ENCODE measurements at regions not wholly inside any gene's neighbourhood (a gene's known extent, or its start where the extent isn't known, plus 50 kb on each side); places are given as distances from the start of the nearest gene placed in this dataset.
"Not testable (repeated sequence)": the region's sequence is repeated elsewhere in the genome, so short reads cannot be mapped to it uniquely, and the experiment has no call there.

DNA sequence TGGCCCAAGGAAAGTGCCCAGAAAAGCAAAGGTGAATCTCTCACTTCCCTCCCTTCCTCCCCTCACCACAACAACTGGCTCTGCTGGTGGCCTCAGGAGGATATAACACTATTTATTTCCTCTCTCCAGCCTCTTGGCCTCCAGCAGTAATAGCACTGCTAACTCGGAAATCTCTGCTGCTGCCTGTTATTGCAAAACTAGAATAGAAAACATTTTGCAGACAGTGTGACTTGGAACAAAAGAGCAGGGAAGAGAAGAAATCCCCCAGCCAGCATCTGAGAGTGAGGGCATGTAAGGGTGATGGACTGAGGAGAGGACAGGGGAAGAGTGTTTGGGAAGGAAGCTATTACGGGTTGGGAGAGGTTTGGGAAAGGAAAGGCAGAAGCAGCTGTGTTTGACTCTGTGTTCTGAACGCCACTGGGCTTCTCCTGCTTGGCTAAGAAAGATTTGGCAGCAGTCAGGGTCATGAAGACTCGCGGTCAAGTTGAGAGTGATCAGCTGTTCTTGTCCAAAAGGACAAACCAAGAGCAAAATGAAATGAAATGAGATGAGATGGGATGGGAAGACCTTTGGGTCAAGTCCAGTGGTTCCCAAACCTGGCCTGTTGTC is 81.0 kb upstream of the SNX9 start:
- CTCF ChIA-PET = interaction anchor here (2.0 kb wide), 1 partner anchor 15 kb away, joined by 7 read pairs; no protein-coding TSS in a partner anchor
- DNase-seq (ENCODE audit: extremely low spot score) = no peak
- TF ChIP-seq LEF1 (IDR thresholded peaks at IDR 0.05; ENCODE audit: borderline replicate concordance) (no peak), L3MBTL2 (conservative IDR thresholded peaks at IDR 0.05) (no peak), ZNF384 (IDR thresholded peaks at IDR 0.05) (no peak), TARDBP (IDR thresholded peaks at IDR 0.05) (no peak), PKNOX1 (IDR thresholded peaks at IDR 0.05) (no peak), BHLHE40 (IDR thresholded peaks at IDR 0.05; ENCODE audit: borderline replicate concordance) (no peak), FOXM1 (IDR thresholded peaks at IDR 0.05; ENCODE audit: borderline replicate concordance) (no peak), FOXK2 (IDR thresholded peaks at IDR 0.05) (no peak), NFRKB (IDR thresholded peaks at IDR 0.05) (no peak)
- POLR2A ChIA-PET = no interaction called here

GRCh38 chr6:157744102-157744601 is 78.9 kb upstream of the SNX9 start:
- ChIA-PET CTCF (no interaction called here), POLR2A (no interaction called here)
- no peak for TF ChIP-seq ELF4 (IDR thresholded peaks at IDR 0.05)
- no peak for TF ChIP-seq SUZ12 (IDR thresholded peaks at IDR 0.05)
- no peak for TF ChIP-seq LEF1 (IDR thresholded peaks at IDR 0.05; ENCODE audit: borderline replicate concordance)
- no peak for TF ChIP-seq PKNOX1 (IDR thresholded peaks at IDR 0.05)
- no peak for TF ChIP-seq ZNF384 (IDR thresholded peaks at IDR 0.05)
- no peak for TF ChIP-seq FOXM1 (IDR thresholded peaks at IDR 0.05; ENCODE audit: borderline replicate concordance)
- no peak for TF ChIP-seq FOXA1 (IDR thresholded peaks at IDR 0.05)
- TF ChIP-seq L3MBTL2 (conservative IDR thresholded peaks at IDR 0.05) = no peak
- no peak for DNase-seq (ENCODE audit: extremely low spot score)

GRCh38 chr6:157746897-157747296 is 76.1 kb upstream of the SNX9 start:
- POLR2A ChIA-PET = no interaction called here

DNA sequence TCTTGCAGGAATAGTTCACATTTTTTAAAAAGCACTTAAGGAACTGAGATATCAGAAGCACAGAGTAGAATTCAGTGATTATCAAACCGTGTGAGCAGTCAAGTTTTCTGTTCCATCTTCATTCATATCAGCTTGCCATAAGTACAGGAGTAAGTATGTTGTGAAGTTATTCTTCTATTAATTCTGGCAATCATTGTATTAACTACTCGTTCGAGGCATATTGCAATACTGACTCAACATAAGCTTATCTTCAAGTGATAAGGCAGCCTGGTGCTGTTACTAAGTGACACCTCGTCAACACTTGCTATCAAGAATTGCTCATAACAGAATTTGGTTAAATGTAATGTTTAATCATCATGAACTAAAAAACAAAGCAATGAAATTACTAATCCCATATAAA is 75.7 kb upstream of the SNX9 start:
- TF ChIP-seq FOXM1 (IDR thresholded peaks at IDR 0.05; ENCODE audit: borderline replicate concordance) = no peak
- TF ChIP-seq FOXK2 (IDR thresholded peaks at IDR 0.05) = no peak
- no peak for TF ChIP-seq SUZ12 (IDR thresholded peaks at IDR 0.05)
- TF ChIP-seq PKNOX1 (IDR thresholded peaks at IDR 0.05) = no peak
- TF ChIP-seq TARDBP (IDR thresholded peaks at IDR 0.05) = no peak
- TF ChIP-seq NFRKB (IDR thresholded peaks at IDR 0.05) = no peak
- TF ChIP-seq SP1 (IDR thresholded peaks at IDR 0.05) = no peak
- TF ChIP-seq ZNF384 (IDR thresholded peaks at IDR 0.05) = no peak
- no peak for TF ChIP-seq HDGF (IDR thresholded peaks at IDR 0.05; ENCODE audit: borderline replicate concordance)
- no peak for TF ChIP-seq CTBP1 (IDR thresholded peaks at IDR 0.05; ENCODE audit: borderline replicate concordance)
- no peak for TF ChIP-seq ELF4 (IDR thresholded peaks at IDR 0.05)
- no peak for TF ChIP-seq FOXA1 (IDR thresholded peaks at IDR 0.05)
- no peak for TF ChIP-seq LEF1 (IDR thresholded peaks at IDR 0.05; ENCODE audit: borderline replicate concordance)
- TF ChIP-seq BHLHE40 (IDR thresholded peaks at IDR 0.05; ENCODE audit: borderline replicate concordance) = no peak
- no peak for TF ChIP-seq L3MBTL2 (conservative IDR thresholded peaks at IDR 0.05)
- ChIA-PET CTCF (no interaction called here), POLR2A (no interaction called here)
- no peak for DNase-seq (ENCODE audit: extremely low spot score)

More at GRCh38 chr6:157746897-157747296, 76.1 kb upstream of the SNX9 start:
- DNase-seq (ENCODE audit: extremely low spot score) = no peak
- CTCF ChIA-PET = no interaction called here
- TF ChIP-seq NFRKB (IDR thresholded peaks at IDR 0.05) (no peak), PKNOX1 (IDR thresholded peaks at IDR 0.05) (no peak), ARNT (IDR thresholded peaks at IDR 0.05) (no peak), SUZ12 (IDR thresholded peaks at IDR 0.05) (no peak), ELF4 (IDR thresholded peaks at IDR 0.05) (no peak), HDGF (IDR thresholded peaks at IDR 0.05; ENCODE audit: borderline replicate concordance) (no peak), TARDBP (IDR thresholded peaks at IDR 0.05) (no peak), L3MBTL2 (conservative IDR thresholded peaks at IDR 0.05) (no peak), CTBP1 (IDR thresholded peaks at IDR 0.05; ENCODE audit: borderline replicate concordance) (no peak)

- POLR2A ChIA-PET = no interaction called here
- no peak for DNase-seq (ENCODE audit: extremely low spot score)
- CTCF ChIA-PET = interaction anchor here (0.6 kb wide), 1 partner anchor 135 kb away, joined by 3 read pairs; no protein-coding TSS in a partner anchor
- TF ChIP-seq ZNF384 (IDR thresholded peaks at IDR 0.05) = no peak
- TF ChIP-seq TARDBP (IDR thresholded peaks at IDR 0.05) = no peak
- TF ChIP-seq ELF4 (IDR thresholded peaks at IDR 0.05) = no peak
- TF ChIP-seq SP1 (IDR thresholded peaks at IDR 0.05) = no peak
- no peak for TF ChIP-seq ARNT (IDR thresholded peaks at IDR 0.05)
- TF ChIP-seq BHLHE40 (IDR thresholded peaks at IDR 0.05; ENCODE audit: borderline replicate concordance) = no peak
- no peak for TF ChIP-seq L3MBTL2 (conservative IDR thresholded peaks at IDR 0.05)
- TF ChIP-seq HDGF (IDR thresholded peaks at IDR 0.05; ENCODE audit: borderline replicate concordance) = no peak
- TF ChIP-seq FOXM1 (IDR thresholded peaks at IDR 0.05; ENCODE audit: borderline replicate concordance) = no peak
These were observed 74.0 kb upstream of the SNX9 start for GRCh38 chr6:157748839-157749571.

DNA sequence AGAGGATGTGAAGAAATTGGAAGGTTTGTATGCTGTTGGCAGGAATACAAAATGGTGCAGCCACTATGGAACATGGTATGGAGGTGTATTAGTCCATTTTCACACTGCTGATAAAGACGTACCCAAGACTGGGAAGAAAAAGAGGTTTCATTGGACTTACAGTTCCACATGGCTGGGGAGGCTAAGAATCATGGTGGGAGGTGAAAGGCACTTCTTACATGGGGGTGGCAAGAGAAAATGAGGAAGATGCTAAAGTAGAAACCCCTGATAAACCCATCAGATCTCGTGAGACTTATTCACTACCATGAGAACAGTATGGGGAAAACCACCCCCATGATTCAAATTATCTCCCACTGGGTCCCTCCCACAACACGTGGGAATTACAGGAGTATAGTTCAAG is 72.1 kb upstream of the SNX9 start:
- DNase-seq (ENCODE audit: extremely low spot score); POLR2A ChIA-PET; CTCF ChIA-PET: not testable (repeated sequence)
